ENCODE measurements at regions not wholly inside any gene's neighbourhood (a gene's known extent, or its start where the extent isn't known, plus 50 kb on each side); places are given as distances from the start of the nearest gene placed in this dataset.

DNA sequence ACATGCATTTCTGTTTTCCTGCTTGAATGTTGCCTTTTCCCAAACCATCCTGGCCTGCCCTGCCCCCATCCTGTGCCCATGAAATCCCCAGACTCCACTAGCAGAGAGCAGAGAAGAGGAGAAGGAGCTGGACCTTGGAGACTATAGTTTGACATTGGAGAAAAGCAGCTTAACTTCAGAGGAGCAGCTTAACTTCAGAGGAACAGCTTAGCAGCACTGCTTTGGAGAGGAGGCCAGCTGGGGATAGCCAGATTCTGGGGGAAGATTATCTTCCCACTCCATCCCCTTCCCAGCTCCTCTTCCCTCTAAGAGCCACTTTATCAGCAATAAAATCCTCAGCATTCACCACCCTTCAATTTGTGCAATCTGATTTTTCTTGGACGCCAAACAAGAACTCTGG, 443.0 kb downstream of the PCDH10 start:
- TF ChIP-seq, protein P1, sequence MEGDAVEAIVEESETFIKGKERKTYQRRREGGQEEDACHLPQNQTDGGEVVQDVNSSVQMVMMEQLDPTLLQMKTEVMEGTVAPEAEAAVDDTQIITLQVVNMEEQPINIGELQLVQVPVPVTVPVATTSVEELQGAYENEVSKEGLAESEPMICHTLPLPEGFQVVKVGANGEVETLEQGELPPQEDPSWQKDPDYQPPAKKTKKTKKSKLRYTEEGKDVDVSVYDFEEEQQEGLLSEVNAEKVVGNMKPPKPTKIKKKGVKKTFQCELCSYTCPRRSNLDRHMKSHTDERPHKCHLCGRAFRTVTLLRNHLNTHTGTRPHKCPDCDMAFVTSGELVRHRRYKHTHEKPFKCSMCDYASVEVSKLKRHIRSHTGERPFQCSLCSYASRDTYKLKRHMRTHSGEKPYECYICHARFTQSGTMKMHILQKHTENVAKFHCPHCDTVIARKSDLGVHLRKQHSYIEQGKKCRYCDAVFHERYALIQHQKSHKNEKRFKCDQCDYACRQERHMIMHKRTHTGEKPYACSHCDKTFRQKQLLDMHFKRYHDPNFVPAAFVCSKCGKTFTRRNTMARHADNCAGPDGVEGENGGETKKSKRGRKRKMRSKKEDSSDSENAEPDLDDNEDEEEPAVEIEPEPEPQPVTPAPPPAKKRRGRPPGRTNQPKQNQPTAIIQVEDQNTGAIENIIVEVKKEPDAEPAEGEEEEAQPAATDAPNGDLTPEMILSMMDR (conservative IDR thresholded peaks at IDR 0.05; ENCODE audit: low read depth, low read length): no peak
- no peak for TF ChIP-seq EZH2 (IDR thresholded peaks at IDR 0.05; ENCODE audit: low read length, unreplicated experiment)
- no peak for TF ChIP-seq EZH2phosphoT487 (IDR thresholded peaks at IDR 0.05; ENCODE audit: borderline replicate concordance, low read length)

All from PC-3 (cell line).